ENCODE measurements at regions not wholly inside any gene's neighbourhood (a gene's known extent, or its start where the extent isn't known, plus 50 kb on each side); places are given as distances from the start of the nearest gene placed in this dataset.

DNA sequence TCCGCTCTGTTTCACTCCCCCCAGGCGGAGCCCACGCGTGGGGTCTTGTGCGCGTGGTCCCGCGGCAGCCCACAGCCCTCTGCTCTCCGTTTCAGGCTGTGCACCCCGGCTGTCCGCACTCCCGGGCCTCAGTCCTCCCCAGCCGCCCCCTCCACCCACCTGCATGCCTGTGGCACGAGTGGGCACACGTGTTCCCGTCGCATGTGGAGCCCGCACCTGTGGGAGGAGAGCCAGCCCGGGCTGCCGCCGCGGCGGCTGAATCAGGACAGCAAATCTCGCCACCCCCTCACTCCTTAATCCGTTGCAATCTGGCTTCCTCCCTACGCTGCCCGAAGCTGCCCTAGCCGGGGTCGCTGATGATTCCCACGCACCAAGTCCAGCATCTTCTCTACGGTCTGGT is 69.9 kb upstream of the GRIN2A start (continued):
- TF ChIP-seq YY1 (IDR thresholded peaks at IDR 0.05; ENCODE audit: extremely low read depth, insufficient replicate concordance, low read depth, low read length) (no peak), EZH2phosphoT487 (IDR thresholded peaks at IDR 0.05; ENCODE audit: borderline replicate concordance) (no peak), ELF1 (IDR thresholded peaks at IDR 0.05; ENCODE audit: borderline replicate concordance, low read depth) (no peak), CBX3 (IDR thresholded peaks at IDR 0.05; ENCODE audit: low read depth) (no peak), RAD21 (IDR thresholded peaks at IDR 0.05; ENCODE audit: low read depth) (no peak), SP1 (IDR thresholded peaks at IDR 0.05; ENCODE audit: low read depth) (no peak), ZBTB33 (IDR thresholded peaks at IDR 0.05; ENCODE audit: extremely low read depth, insufficient replicate concordance, low read length) (no peak)

GRCh38 chr16:10253409-10253808 is 71.2 kb upstream of the GRIN2A start:
- no peak overlapping the region for H3K4me3 ChIP-seq (replicated peaks in 1 of 2; ENCODE audit: low read depth in 1 of 2, low read length in 2 of 2)
- no peaks in the 10 kb centered on the region for H3K9me2 ChIP-seq (ENCODE audit: insufficient read depth)
- H3K4me1 ChIP-seq (ENCODE audit: control insufficient read depth in 1 of 2, insufficient read depth in 2 of 2, low read length in 2 of 2): peaks cover 6 to 16% of the 10 kb centered on the region in 2 experiments; a peak in 2 of 4 replicates
- H3K9ac ChIP-seq (ENCODE audit: low read length): no peak overlapping the region
- H2AFZ ChIP-seq (ENCODE audit: low read depth, low read length, poor library complexity, severe bottlenecking): no peak overlapping the region
- H3K27ac ChIP-seq (ENCODE audit: low read depth, low read length): no peak overlapping the region
- no peaks in the 10 kb centered on the region for H3K79me2 ChIP-seq (ENCODE audit: insufficient read depth, low read length)
- no TSS peak for BruUV-seq (replicated peaks)
- DNase-seq (ENCODE audit: low read depth, low spot score) (no peak), ATAC-seq (no peak)
- H3K4me2 ChIP-seq (ENCODE audit: low read length): no peak overlapping the region
- TF ChIP-seq, protein P1, sequence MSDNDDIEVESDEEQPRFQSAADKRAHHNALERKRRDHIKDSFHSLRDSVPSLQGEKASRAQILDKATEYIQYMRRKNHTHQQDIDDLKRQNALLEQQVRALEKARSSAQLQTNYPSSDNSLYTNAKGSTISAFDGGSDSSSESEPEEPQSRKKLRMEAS (IDR thresholded peaks at IDR 0.05): no peak
- TF ChIP-seq ATF3 (IDR thresholded peaks at IDR 0.05) (no peak), CBX3 (IDR thresholded peaks at IDR 0.05; ENCODE audit: low read depth) (no peak), RAD21 (IDR thresholded peaks at IDR 0.05; ENCODE audit: low read depth) (no peak), FOSL1 (IDR thresholded peaks at IDR 0.05; ENCODE audit: low read depth) (no peak), CEBPB (IDR thresholded peaks at IDR 0.05; ENCODE audit: low read depth) (no peak), SRF (IDR thresholded peaks at IDR 0.05; ENCODE audit: low read depth) (no peak), CTCF (IDR thresholded peaks at IDR 0.05 in 2 of 3, conservative IDR thresholded peaks at IDR 0.05 in 1 of 3; ENCODE audit: borderline replicate concordance in 1 of 3, insufficient read depth in 1 of 3, low read depth in 2 of 3, low read length in 2 of 3) (no peak), POLR2AphosphoS5 (IDR thresholded peaks at IDR 0.05; ENCODE audit: low read depth, low read length) (no peak), POLR2A (IDR thresholded peaks at IDR 0.05; ENCODE audit: borderline replicate concordance, extremely low read depth, insufficient read depth, insufficient read length) (no peak), ELF1 (IDR thresholded peaks at IDR 0.05; ENCODE audit: borderline replicate concordance, low read depth) (no peak), TCF7L2 (IDR thresholded peaks at IDR 0.05; ENCODE audit: borderline replicate concordance, extremely low read depth, insufficient read depth, insufficient read length) (no peak)
- intact Hi-C loops (cut with micrococcal nuclease): no loop called here
- CTCF ChIA-PET: no interaction called here
- POLR2A ChIA-PET: no interaction called here
- RAD21 ChIA-PET (ENCODE audit: low non-redundant PET in 1 of 2, low total read pairs in 2 of 2, uncharacterized antibody in 2 of 2, unreplicated experiment in 2 of 2): no interaction called here
- no peaks in the 10 kb centered on the region for H3K9me3 ChIP-seq (ENCODE audit: control insufficient read depth in 1 of 2, insufficient read depth in 1 of 2, low read depth in 1 of 2, low read length in 2 of 2)
- H3K27me3 ChIP-seq (ENCODE audit: insufficient read depth, low read length): no peaks in the 10 kb centered on the region
- no peaks in the 10 kb centered on the region for H4K20me1 ChIP-seq (ENCODE audit: insufficient read depth)
- no peaks in the 10 kb centered on the region for H3K36me3 ChIP-seq (ENCODE audit: control insufficient read depth in 1 of 2, insufficient read depth in 2 of 2, low read length in 2 of 2)
